HL-60 (cell line): ENCODE measurements at regions not wholly inside any gene's neighbourhood (a gene's known extent, or its start where the extent isn't known, plus 50 kb on each side); places are given as distances from the start of the nearest gene placed in this dataset.

Source experiments
- CTCF ChIP-seq: IDR thresholded peaks from one replicate; pipeline ENCODE4 v1.5.1; 2011; ENCODE audit warnings: low read length, control low read depth, inconsistent platforms; ENCODE audit not compliant: insufficient read depth
- GABPA ChIP-seq: IDR thresholded peaks from 2 replicates; pipeline ENCODE4 v1.6.1; 2012; ENCODE audit warnings: low read depth
- POLR2AphosphoS5 ChIP-seq: IDR thresholded peaks from 2 replicates; pipeline ENCODE4 v1.6.1; 2012; ENCODE audit warnings: low read depth
- REST ChIP-seq: IDR thresholded peaks from 2 replicates; pipeline ENCODE4 v1.6.1; 2012; ENCODE audit warnings: low read depth; ENCODE audit not compliant: insufficient replicate concordance
- SPI1 ChIP-seq: IDR thresholded peaks from 2 replicates; pipeline ENCODE4 v1.6.1; 2012; ENCODE audit warnings: low read depth, mild to moderate bottlenecking, borderline replicate concordance

GRCh38 chr9:78396087-78396486 lies 99.2 kb downstream of the PSAT1 start:
- TF ChIP-seq CTCF, result no peak
- no peak for TF ChIP-seq POLR2AphosphoS5
- TF ChIP-seq SPI1, result no peak
- no peak for TF ChIP-seq REST
- no peak for TF ChIP-seq GABPA
